Loucy (cell line): ENCODE measurements at regions not wholly inside any gene's neighbourhood (a gene's known extent, or its start where the extent isn't known, plus 50 kb on each side); places are given as distances from the start of the nearest gene placed in this dataset.

Source experiments
- CTCF ChIP-seq: fragments of 200-600 bp; sonication (generic); conservative IDR thresholded peaks from 2 replicates; pipeline ENCODE4 v1.5.1; 2014; ENCODE audit warnings: mild to moderate bottlenecking, antibody characterized with exemption, low read length
- EZH2phosphoT487 ChIP-seq: fragments of 200-600 bp; IDR thresholded peaks from 2 replicates; pipeline ENCODE4 v1.6.1; 2018; ENCODE audit warnings: antibody characterized with exemption, mild to moderate bottlenecking, moderate library complexity, borderline replicate concordance

GRCh38 chr1:5432436-5432835 is 559.8 kb downstream of the NPHP4 start:
- no peak for TF ChIP-seq CTCF
- no peak for TF ChIP-seq EZH2phosphoT487
